ENCODE measurements at regions not wholly inside any gene's neighbourhood (a gene's known extent, or its start where the extent isn't known, plus 50 kb on each side); places are given as distances from the start of the nearest gene placed in this dataset.

DNA sequence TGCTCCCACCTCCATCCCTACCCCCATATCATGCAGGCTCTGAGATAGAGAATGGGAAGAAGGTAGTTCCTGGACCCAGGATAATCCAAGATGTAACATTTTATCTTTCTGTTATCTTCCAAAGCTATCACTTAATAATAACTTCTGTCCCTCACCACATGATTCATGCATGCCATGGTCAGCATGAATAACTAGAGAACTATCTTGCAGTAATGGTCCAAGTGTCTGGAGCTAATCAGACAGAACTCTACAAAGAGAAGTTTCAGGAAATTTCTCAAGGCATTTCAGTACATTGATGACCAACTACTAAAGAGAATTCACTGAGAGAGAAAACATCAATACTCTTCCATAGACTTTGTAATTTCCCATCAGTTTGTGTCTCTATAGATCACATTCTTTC lies 1469.7 kb upstream of the PIK3C3 start:
- DNase-seq (ENCODE audit: low read depth) (peak; percentile 43), FAIRE-seq (no peak)
- TF ChIP-seq CTCF (IDR thresholded peaks at IDR 0.05; ENCODE audit: insufficient read depth, low read length, severe bottlenecking), result no peak
- Histone ChIP-seq H3K27me3 (ENCODE audit: control insufficient read depth, insufficient read depth, low read length) (no peaks in the 10 kb centered on the region), H3K4me3 (ENCODE audit: low read depth, low read length) (no peak overlapping the region), H3K36me3 (ENCODE audit: control insufficient read depth, insufficient read depth, low read length) (no peaks in the 10 kb centered on the region)

DNA sequence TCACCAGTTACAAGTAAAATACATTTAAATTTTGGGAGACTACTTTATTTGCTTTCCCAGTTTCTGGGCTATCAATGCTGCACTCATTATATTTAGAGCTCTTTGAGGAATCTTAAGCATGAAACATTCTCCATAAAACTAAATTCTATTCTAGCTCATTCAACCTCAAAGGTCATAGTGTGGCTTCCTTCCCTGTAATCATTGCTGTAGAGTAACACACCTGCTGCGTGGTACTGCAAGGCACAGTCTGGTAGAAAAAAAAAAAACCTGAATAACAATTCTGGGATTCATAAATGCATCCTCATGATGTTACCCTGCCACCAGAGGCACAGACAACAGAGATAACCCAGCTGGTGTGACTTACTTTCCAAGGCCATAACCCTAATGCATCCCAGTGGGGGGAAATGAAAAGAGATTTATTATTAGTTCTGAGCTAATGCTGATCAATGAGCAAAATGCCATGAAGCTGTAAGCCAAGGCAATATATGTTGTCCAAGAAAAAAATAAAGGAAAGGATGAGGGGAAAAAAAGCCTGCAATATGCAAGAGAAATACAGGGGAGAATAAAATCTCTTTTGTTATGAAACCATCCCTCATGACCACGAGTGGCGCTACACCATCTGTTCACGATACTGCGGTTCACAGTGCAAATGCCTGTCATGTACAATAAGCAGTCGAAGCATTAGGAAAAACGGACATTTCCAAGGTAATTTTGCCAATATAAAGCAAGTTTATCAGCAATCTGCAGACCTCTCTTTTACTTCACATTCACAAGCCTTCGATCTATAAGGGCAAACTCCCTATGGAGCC lies 1481.6 kb upstream of the PIK3C3 start:
- H3K27me3 ChIP-seq (ENCODE audit: control insufficient read depth, insufficient read depth, low read length), result no peaks in the 10 kb centered on the region
- FAIRE-seq (no peak), DNase-seq (ENCODE audit: low read depth) (no peak)
- TF ChIP-seq CTCF (IDR thresholded peaks at IDR 0.05; ENCODE audit: insufficient read depth, low read length, severe bottlenecking), result no peak
- no peaks in the 10 kb centered on the region for H3K36me3 ChIP-seq (ENCODE audit: control insufficient read depth, insufficient read depth, low read length)
- no peak overlapping the region for H3K4me3 ChIP-seq (ENCODE audit: low read depth, low read length)

DNA sequence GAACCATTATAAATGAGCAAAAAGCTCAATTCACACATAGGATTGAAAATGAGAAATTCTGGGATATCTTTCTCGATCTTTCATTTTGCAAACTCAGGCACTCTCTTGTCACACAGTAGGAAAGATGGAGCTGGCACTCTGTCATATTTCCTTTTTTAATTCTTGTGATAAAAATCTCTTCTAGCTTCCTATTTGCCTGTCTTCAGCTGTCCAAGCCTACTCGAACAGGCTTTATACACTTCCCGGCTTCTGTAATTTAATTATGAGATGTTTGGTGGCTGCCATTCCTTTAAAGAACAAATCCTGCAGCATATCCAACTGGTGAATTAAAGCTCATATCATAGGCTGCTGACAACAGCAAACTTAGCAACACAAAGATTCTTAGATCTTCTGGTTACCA lies 1484.3 kb upstream of the PIK3C3 start:
- DNase-seq (ENCODE audit: low read depth), result no peak
- no peaks in the 10 kb centered on the region for H3K36me3 ChIP-seq (ENCODE audit: control insufficient read depth, insufficient read depth, low read length)
- H3K27me3 ChIP-seq (ENCODE audit: control insufficient read depth, insufficient read depth, low read length), result no peaks in the 10 kb centered on the region
- H3K4me3 ChIP-seq (ENCODE audit: low read depth, low read length), result no peak overlapping the region
- TF ChIP-seq CTCF (IDR thresholded peaks at IDR 0.05; ENCODE audit: insufficient read depth, low read length, severe bottlenecking), result no peak
- FAIRE-seq, result no peak

- TF ChIP-seq CTCF (IDR thresholded peaks at IDR 0.05; ENCODE audit: insufficient read depth, low read length, severe bottlenecking), result no peak
- FAIRE-seq, result no peak
- no peak overlapping the region for H3K4me3 ChIP-seq (ENCODE audit: low read depth, low read length)
- no peak for DNase-seq (ENCODE audit: low read depth)
- H3K27me3 ChIP-seq (ENCODE audit: control insufficient read depth, insufficient read depth, low read length), result no peaks in the 10 kb centered on the region
- H3K36me3 ChIP-seq (ENCODE audit: control insufficient read depth, insufficient read depth, low read length), result no peaks in the 10 kb centered on the region
These were observed 1485.2 kb upstream of the PIK3C3 start for GRCh38 chr18:40469851-40470250.

DNA sequence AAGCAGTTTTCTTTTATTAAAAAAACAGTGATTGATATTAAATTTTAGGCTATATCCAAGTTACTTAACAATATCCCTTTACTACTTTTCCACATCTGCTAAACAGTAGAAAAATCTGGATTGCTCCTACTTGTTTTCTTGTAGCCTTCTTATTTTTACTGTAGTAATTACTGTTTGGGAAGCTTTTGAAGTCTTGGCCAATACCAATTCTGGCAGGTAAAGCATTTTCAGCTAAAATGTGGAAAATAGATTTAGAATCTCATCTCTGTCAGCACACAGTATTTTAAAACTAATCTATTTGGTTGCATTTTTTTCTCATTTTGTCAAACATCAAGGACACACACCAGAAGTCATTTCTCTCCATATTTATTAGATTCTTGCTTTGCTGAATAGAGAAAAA lies 1485.7 kb upstream of the PIK3C3 start:
- DNase-seq (ENCODE audit: low read depth), result no peak
- no peaks in the 10 kb centered on the region for H3K36me3 ChIP-seq (ENCODE audit: control insufficient read depth, insufficient read depth, low read length)
- H3K4me3 ChIP-seq (ENCODE audit: low read depth, low read length), result no peak overlapping the region
- no peaks in the 10 kb centered on the region for H3K27me3 ChIP-seq (ENCODE audit: control insufficient read depth, insufficient read depth, low read length)
- FAIRE-seq, result no peak
- TF ChIP-seq CTCF (IDR thresholded peaks at IDR 0.05; ENCODE audit: insufficient read depth, low read length, severe bottlenecking), result no peak

- no peaks in the 10 kb centered on the region for H3K36me3 ChIP-seq (ENCODE audit: control insufficient read depth, insufficient read depth, low read length)
- DNase-seq (ENCODE audit: low read depth) (no peak), FAIRE-seq (no peak)
- H3K4me3 ChIP-seq (ENCODE audit: low read depth, low read length), result no peak overlapping the region
- no peak for TF ChIP-seq CTCF (IDR thresholded peaks at IDR 0.05; ENCODE audit: insufficient read depth, low read length, severe bottlenecking)
- no peaks in the 10 kb centered on the region for H3K27me3 ChIP-seq (ENCODE audit: control insufficient read depth, insufficient read depth, low read length)
These were observed 1491.0 kb upstream of the PIK3C3 start for GRCh38 chr18:40464032-40464431.

All from bronchial epithelial cell (primary cell).